ENCODE measurements at regions not wholly inside any gene's neighbourhood (a gene's known extent, or its start where the extent isn't known, plus 50 kb on each side); places are given as distances from the start of the nearest gene placed in this dataset.

- no peaks in the 10 kb centered on the region for H3K4me1 ChIP-seq (ENCODE audit: control insufficient read depth, insufficient read depth, low read length)
- no peak overlapping the region for H3K4me3 ChIP-seq (ENCODE audit: low read depth, low read length)
- no peaks in the 10 kb centered on the region for H3K9me3 ChIP-seq (ENCODE audit: control insufficient read depth, insufficient read depth, low read depth, low read length)
- ChIA-PET CTCF (no interaction called here), POLR2A (interaction anchor here (0.6 kb wide), 1 partner anchor 19 kb away, joined by 3 read pairs; no protein-coding TSS in a partner anchor)
- no peak overlapping the region for H3K27ac ChIP-seq (ENCODE audit: extremely low read depth, low read depth, low read length)
- TF ChIP-seq ZNF571 (tag by site-specific recombination; IDR thresholded peaks at IDR 0.05) = no peak
- no peak for TF ChIP-seq ZNF791 (tag by site-specific recombination; IDR thresholded peaks at IDR 0.05)
- no peak for TF ChIP-seq OVOL3 (tag by site-specific recombination; IDR thresholded peaks at IDR 0.05)
- TF ChIP-seq ZNF660 (tag by site-specific recombination; IDR thresholded peaks at IDR 0.05) = no peak
- no peak for TF ChIP-seq SETDB1 (IDR thresholded peaks at IDR 0.05; ENCODE audit: insufficient read length, low read length)
- TF ChIP-seq ZNF155 (tag by site-specific recombination; IDR thresholded peaks at IDR 0.05) = no peak
- no peak for TF ChIP-seq ZNF350 (tag by site-specific recombination; IDR thresholded peaks at IDR 0.05)
- no peak for TF ChIP-seq MZF1 (tag by site-specific recombination; IDR thresholded peaks at IDR 0.05; ENCODE audit: borderline replicate concordance)
- TF ChIP-seq ZNF175 (tag by site-specific recombination; IDR thresholded peaks at IDR 0.05) = no peak
- no peak for TF ChIP-seq ZNF169 (tag by site-specific recombination; IDR thresholded peaks at IDR 0.05)
- no peak for TF ChIP-seq ZNF792 (tag by site-specific recombination; IDR thresholded peaks at IDR 0.05)
- TF ChIP-seq ZFP69B (tag by site-specific recombination; IDR thresholded peaks at IDR 0.05) = no peak
- TF ChIP-seq BCL11A (tag by site-specific recombination; IDR thresholded peaks at IDR 0.05; ENCODE audit: low read depth) = no peak
- TF ChIP-seq SP2 (tag by site-specific recombination; IDR thresholded peaks at IDR 0.05) = no peak
- TF ChIP-seq ZNF510 (tag by site-specific recombination; IDR thresholded peaks at IDR 0.05; ENCODE audit: insufficient replicate concordance) = no peak
- TF ChIP-seq, protein P1, sequence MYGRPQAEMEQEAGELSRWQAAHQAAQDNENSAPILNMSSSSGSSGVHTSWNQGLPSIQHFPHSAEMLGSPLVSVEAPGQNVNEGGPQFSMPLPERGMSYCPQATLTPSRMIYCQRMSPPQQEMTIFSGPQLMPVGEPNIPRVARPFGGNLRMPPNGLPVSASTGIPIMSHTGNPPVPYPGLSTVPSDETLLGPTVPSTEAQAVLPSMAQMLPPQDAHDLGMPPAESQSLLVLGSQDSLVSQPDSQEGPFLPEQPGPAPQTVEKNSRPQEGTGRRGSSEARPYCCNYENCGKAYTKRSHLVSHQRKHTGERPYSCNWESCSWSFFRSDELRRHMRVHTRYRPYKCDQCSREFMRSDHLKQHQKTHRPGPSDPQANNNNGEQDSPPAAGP (tag by site-specific recombination; IDR thresholded peaks at IDR 0.05) = no peak
- no peak for TF ChIP-seq ZNF302 (tag by site-specific recombination; IDR thresholded peaks at IDR 0.05; ENCODE audit: low read depth)
- H3K36me3 ChIP-seq (ENCODE audit: control insufficient read depth in 2 of 2, insufficient read depth in 1 of 2, low read length in 2 of 2) = no peaks in the 10 kb centered on the region
Observed at GRCh38 chr4:176422511-176422910, 102.7 kb downstream of the SPCS3 start.

DNA sequence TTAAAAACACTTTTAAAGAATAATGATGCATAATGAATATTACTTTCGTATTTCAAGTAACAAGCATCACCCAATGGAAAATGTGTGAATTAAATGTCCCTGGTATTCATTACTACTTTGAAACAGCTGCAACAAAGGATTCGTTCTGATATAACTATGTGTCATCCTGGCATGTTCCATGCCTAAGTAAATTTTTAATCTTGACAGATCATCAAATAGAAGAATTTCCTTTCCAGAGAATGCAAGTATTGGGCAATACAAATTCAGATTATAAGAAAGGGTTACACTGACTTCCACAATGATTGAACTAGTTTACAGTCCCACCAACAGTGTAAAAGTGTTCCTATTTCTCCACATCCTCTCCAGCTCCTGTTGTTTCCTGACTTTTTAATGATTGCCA lies 105.3 kb downstream of the SPCS3 start:
- Histone ChIP-seq H3K36me3 (ENCODE audit: control insufficient read depth in 2 of 2, insufficient read depth in 1 of 2, low read length in 2 of 2) (no peaks in the 10 kb centered on the region), H3K4me3 (ENCODE audit: low read depth, low read length) (no peak overlapping the region), H3K27ac (ENCODE audit: extremely low read depth, low read depth, low read length) (no peak overlapping the region), H3K4me1 (ENCODE audit: control insufficient read depth, insufficient read depth, low read length) (no peaks in the 10 kb centered on the region), H3K9me3 (ENCODE audit: control insufficient read depth, insufficient read depth, low read depth, low read length) (no peaks in the 10 kb centered on the region)
- CTCF ChIA-PET = no interaction called here
- POLR2A ChIA-PET = no interaction called here
- TF ChIP-seq GLIS1 (tag by site-specific recombination; IDR thresholded peaks at IDR 0.05) = no peak
- TF ChIP-seq, protein P2, sequence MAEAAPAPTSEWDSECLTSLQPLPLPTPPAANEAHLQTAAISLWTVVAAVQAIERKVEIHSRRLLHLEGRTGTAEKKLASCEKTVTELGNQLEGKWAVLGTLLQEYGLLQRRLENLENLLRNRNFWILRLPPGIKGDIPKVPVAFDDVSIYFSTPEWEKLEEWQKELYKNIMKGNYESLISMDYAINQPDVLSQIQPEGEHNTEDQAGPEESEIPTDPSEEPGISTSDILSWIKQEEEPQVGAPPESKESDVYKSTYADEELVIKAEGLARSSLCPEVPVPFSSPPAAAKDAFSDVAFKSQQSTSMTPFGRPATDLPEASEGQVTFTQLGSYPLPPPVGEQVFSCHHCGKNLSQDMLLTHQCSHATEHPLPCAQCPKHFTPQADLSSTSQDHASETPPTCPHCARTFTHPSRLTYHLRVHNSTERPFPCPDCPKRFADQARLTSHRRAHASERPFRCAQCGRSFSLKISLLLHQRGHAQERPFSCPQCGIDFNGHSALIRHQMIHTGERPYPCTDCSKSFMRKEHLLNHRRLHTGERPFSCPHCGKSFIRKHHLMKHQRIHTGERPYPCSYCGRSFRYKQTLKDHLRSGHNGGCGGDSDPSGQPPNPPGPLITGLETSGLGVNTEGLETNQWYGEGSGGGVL (tag by site-specific recombination; IDR thresholded peaks at IDR 0.05) = no peak
- no peak for TF ChIP-seq ZNF529 (tag by site-specific recombination; IDR thresholded peaks at IDR 0.05; ENCODE audit: insufficient replicate concordance)
- no peak for TF ChIP-seq ZNF324 (tag by site-specific recombination; IDR thresholded peaks at IDR 0.05)
- TF ChIP-seq WT1 (tag by site-specific recombination; IDR thresholded peaks at IDR 0.05) = no peak
- TF ChIP-seq ZNF391 (tag by site-specific recombination; IDR thresholded peaks at IDR 0.05; ENCODE audit: borderline replicate concordance, low read depth) = no peak
- TF ChIP-seq ZSCAN23 (tag by site-specific recombination; IDR thresholded peaks at IDR 0.05) = no peak
- TF ChIP-seq, protein P3, sequence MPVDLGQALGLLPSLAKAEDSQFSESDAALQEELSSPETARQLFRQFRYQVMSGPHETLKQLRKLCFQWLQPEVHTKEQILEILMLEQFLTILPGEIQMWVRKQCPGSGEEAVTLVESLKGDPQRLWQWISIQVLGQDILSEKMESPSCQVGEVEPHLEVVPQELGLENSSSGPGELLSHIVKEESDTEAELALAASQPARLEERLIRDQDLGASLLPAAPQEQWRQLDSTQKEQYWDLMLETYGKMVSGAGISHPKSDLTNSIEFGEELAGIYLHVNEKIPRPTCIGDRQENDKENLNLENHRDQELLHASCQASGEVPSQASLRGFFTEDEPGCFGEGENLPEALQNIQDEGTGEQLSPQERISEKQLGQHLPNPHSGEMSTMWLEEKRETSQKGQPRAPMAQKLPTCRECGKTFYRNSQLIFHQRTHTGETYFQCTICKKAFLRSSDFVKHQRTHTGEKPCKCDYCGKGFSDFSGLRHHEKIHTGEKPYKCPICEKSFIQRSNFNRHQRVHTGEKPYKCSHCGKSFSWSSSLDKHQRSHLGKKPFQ (tag by site-specific recombination; IDR thresholded peaks at IDR 0.05) = no peak
- TF ChIP-seq ZSCAN4 (tag by site-specific recombination; IDR thresholded peaks at IDR 0.05) = no peak
- TF ChIP-seq KLF10 (tag by site-specific recombination; IDR thresholded peaks at IDR 0.05) = no peak
- TF ChIP-seq ZNF37A (tag by site-specific recombination; IDR thresholded peaks at IDR 0.05) = no peak
- no peak for TF ChIP-seq ZNF843 (tag by site-specific recombination; IDR thresholded peaks at IDR 0.05)
- TF ChIP-seq, protein P4, sequence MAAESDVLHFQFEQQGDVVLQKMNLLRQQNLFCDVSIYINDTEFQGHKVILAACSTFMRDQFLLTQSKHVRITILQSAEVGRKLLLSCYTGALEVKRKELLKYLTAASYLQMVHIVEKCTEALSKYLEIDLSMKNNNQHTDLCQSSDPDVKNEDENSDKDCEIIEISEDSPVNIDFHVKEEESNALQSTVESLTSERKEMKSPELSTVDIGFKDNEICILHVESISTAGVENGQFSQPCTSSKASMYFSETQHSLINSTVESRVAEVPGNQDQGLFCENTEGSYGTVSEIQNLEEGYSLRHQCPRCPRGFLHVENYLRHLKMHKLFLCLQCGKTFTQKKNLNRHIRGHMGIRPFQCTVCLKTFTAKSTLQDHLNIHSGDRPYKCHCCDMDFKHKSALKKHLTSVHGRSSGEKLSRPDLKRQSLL (tag by site-specific recombination; IDR thresholded peaks at IDR 0.05) = no peak
- TF ChIP-seq ZXDB (tag by site-specific recombination; IDR thresholded peaks at IDR 0.05) = no peak
- TF ChIP-seq ZFP41 (tag by site-specific recombination; IDR thresholded peaks at IDR 0.05; ENCODE audit: borderline replicate concordance) = no peak
